Astrocyte of the hippocampus (primary cell): ENCODE measurements at regions not wholly inside any gene's neighbourhood (a gene's known extent, or its start where the extent isn't known, plus 50 kb on each side); places are given as distances from the start of the nearest gene placed in this dataset.

Experiments
- DNase-seq: peaks from one replicate; pipeline ENCODE4 v3.0.0; 2011; ENCODE audit warnings: low read depth, low spot score

DNA sequence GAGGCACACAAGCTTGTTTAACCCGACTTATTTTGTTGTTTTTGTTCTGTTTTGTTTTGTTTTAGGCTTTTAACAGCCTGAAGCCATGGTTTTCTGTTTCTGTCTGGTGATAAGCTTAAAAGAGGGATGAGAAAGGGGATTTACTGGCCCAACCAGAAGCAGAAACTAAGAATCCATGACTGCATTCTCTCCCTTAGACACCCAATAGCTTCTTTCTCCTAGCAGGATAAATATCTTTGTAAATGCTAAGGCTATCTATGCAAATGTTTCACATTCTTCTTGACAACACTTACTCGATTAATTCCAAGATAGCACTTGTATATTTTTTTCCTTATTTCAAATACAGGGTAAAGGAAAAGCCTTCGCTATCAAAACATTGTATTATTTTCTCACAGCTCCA lies 53.7 kb upstream of the SMAD1 start:
- no peak for DNase-seq

DNA sequence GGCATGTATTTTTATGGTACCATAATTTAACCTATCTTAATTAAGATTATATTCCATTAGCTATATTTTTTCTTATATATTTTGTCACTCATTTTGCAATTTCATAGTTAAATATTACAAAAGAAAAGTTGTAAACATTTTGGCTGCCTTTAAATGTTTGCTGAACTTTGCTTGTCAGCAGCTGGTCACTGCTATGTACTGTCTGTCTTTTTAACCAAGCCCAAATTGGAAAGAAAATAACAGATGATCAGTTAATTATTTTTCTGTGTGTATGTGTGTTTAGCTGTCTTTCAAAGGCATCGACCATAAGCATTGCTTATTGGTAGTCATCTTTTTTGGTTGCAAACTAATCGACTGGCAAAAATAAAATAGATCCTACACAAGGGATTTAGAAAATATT lies 54.4 kb upstream of the SMAD1 start:
- DNase-seq = no peak

DNA sequence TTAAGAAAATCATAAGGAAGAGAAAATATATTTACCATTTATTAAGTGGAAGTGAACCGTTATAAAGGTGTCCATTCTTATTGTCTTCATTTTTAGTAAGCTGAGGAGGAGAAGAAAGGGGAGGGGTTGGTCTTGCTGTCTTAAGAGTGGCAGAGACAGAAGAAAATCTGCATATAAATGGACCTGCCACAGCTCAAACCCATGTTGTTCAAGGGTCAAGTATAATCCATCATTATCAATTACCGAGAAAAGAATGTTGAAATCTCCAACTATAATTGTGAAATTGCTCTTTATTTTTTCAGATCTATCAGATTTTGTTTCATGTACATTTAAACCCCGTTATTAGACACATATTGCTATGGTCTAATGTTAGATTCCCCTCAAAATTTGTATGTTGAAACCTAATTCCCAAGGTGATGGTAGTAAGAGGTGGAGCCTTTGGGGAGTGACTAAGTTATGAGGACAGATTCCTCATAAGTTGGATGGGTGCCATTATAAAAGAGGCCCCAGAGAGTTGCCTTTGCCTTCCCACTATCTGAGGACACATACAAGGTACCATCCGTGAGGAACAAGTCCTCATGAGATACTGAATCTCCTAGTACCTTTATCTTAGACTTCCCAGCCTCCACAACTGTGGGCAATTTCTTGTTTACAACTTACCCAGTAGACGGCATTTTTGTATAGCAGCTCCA lies 58.5 kb upstream of the SMAD1 start:
- no peak for DNase-seq

DNA sequence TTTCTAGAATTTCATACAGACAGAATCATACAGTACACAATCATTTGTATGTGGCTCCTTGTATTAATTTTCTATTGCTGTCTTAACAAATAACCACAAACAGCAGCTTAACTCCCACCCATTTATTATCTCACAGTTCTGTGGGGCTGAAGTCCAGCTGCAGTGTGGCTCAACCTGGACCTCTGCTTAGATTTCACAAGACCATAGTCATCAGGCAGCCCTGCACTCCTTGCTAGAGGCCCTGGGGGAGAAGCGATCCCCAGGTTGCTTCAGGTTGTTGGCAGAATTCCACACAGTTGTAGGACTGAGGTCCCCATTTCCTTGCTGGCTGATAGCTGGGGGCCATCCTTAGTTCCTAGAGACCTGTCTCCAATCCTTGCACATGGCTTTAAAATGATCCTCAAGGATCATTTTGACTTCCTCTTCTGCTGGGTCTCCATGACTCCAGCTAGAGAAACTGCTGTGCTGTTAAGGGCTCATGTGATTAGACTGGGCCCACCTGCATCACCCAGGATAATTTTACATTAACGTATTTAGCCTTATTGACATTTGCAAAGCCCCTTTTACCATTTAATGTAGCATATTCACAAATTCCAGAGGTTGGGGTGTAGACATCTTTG lies 60.9 kb upstream of the SMAD1 start:
- DNase-seq = no peak

DNA sequence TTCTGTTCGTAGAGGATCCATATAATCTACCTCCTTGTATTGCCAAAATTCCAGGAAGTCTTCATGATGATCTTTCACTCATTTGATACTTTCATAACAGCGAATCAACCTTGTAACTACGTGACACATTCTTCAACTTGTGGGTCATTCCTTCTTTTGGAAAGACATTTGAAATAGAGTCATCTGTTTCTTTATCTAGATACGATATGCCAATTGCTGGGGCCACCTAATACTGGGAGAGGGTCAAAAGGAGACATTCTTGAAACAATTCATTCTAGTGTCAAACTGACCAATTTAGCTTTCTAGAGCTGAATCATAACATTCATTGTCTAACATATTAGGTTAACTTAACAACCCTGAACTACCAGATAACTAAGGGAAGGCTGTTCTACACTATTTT lies 62.9 kb upstream of the SMAD1 start:
- no peak for DNase-seq

DNA sequence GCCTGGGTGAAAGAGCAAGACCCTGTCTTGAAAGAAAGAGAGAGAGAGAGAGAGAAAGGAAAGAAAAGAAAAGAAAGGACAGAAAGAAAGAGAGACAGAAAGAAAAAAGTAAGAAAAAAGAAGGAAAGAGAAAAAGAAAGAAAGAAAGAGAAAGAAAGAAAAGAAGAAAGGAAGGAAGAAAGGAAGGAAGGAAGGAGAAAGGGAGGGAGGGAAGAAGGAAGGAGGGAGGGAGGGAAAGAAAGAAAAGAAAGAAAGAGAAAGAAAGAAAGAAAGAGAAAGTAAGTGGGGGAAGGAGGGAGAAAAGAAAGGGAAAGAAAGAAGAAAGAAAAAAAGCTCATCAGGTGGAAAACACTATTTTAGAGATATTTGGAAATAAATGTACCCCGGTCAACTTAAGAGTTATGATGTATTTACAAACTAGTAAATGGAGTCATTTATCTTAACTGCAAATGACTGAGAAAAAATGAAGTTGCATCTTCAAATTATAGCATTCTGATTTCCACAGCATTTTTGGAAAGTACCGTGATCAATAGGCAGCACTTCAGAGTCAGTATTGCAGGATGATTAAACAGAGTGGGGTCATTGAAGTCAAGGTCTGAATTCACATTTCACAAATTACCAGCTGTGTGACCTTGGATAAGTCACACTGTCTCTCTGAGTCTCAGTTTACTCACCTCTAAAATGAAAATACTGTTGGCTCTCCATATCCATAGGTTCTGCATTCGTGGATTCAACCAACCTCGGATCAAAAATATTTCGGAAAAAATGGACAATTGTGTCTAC lies 64.1 kb upstream of the SMAD1 start:
- DNase-seq = no peak

DNA sequence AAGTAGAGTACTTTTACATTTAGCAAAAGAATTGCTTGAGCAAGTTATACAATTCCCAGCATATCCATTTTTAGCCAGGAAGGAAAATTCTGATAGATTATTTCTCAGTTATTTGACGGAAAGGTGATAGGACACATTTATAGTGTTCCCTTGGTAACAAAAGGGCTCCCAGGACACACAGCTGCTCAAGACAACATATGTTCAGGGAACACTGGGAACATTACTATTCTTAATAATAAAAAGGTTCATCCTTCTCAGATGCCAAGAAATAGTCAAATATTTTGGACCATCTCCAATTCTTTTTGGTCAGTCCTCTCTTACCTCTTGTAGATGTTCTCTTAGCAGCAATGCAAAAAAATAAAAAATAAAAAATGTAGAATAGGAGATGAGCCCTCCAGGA lies 66.8 kb upstream of the SMAD1 start:
- no peak for DNase-seq

DNA sequence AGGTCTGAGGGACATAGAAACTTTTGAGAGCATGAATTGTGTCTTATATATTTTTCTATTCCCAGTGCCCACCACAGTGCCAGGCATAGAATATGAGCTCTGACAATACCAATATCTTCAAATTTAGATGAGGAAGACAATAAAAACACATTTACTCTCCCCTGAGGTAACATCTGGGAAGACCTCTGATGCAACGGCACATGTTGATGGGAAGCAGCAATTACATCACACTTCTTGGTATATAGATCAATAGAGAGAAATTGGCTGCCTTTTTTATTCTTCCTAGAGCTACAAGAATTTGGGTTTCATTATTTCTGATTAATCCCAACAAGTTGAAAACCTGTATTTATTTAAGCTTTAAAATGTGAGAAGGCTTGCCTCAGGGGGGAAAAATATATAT lies 67.4 kb upstream of the SMAD1 start:
- no peak for DNase-seq

DNA sequence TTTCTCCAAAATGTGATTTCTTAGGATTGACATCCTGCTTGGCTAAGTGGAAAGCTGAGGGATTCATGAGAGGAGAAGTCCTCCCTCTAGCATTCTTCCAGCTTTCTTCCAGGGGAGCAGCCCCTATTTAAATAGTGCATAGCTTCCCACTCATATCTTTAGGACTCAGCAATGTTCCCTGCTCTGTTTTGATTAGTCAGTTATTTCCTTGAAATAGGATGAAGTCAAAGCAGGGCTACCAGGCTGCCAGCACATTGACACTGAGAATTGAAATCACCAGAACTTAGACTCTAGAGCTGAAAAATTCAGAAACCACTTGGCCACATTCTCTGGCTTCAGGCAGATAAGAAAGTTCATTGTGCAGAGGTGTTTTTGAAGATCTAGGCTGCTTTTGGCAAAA lies 74.7 kb upstream of the SMAD1 start:
- DNase-seq = peak; percentile 30

DNA sequence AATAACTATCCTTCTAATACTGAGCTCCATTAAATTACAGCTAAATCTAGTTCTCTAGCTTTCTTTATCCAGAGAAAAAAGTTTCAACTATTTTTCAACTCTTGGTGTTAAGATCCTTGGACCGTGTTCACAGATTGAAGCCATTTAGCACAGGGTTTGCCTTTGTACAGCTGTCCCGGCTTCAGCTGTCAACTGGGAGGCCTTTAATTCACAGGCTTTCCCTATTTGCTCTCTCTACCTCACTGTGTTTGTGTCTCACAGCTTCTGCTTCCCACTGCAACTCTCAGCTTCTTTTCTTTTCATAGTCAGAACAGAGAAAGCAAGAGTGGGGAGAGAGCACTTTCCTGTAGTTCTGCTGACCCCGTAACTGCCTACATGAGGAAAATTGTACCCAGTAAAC lies 76.9 kb upstream of the SMAD1 start:
- DNase-seq = no peak

DNA sequence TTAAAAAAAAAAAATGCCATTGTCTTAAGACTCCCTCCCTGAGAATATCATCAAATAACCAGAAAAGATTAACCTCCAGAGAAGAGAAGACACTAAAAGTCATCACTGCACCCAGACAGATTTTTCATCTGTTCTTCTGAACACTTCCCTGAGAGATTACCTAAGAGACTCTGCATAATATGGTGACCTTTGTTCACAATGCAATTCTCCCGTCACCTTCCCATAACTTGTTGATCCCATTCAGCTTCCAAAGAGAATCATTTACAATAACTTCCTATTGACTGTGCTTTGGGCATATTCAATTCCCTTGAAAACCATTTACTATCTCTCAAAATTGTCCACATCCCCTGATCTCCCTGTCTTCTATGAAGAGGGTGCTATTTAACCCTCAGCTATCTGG lies 85.1 kb upstream of the SMAD1 start:
- no peak for DNase-seq

DNA sequence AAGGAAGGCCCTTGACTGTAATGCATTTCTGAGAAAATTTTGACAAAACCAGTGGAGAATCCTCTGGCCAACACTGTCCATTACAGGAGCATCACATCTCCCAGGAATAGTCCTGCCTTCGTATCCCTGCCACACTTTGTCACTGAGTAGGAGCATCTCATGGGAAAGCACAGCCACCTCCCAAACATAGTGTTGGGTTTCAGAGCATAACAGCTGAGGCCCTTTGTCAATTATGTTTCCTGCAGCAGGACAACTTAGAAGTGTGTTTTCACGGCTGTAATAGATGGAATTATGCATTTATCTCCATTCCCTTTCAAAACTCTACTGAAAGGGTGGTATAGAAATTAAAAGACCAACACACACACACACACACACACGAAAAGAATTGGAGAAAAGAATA lies 91.1 kb upstream of the SMAD1 start:
- no peak for DNase-seq

DNA sequence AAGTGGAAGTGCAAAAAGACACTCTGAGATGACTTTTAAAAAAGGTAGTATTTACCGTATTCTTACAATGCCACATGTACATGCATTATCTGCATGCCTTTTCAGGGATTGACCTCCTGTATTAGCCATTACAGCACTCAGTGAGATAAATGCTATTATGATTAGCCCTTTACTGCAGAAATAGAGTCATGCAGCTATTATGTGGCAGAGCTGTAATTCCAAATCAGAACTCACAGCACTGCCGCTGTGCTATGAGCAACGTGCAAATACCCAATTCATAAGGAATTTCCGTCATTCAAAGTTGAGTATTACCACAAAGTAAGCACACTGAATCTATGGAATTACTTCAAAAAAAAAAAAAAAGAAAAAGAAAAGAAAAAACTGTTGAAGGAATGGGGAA lies 92.1 kb upstream of the SMAD1 start:
- no peak for DNase-seq

DNA sequence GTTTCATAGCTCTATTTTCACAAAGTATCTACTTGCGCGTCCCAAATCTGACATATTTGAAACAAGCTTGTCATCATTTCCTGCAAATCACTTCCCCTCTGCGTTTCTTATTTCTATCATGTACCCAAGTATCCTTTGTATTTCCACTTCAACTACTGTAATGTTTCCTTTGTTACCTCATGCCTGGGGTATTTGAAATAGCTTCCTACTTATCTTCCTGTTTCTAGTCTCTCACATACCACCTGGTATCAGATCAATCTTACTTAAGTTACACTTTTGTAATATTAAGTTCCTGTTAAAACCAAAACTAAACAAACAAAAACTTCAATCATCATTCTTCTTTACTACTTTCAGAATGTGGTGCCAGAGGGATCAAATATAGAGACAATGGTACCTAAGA lies 93.6 kb upstream of the SMAD1 start:
- peak; percentile 8 for DNase-seq

DNA sequence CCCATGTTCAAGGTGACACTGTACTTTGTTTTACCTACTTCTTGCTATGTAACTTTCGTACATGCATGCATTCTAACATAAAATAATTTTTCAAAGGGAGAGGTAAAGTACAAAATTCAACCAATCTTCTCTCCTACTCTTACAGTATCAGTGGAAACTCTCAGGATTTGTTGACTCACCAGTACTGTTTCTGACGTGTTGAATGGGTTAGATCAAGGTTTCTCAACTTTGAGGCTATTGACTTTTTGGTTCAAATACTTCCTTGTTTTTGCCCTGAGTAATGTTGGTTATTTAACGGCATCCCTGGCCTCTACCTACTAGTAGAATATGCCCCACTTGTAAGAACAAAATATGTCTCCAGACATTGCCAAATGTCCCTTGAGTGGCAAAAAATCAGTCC lies 94.6 kb upstream of the SMAD1 start:
- DNase-seq = no peak

DNA sequence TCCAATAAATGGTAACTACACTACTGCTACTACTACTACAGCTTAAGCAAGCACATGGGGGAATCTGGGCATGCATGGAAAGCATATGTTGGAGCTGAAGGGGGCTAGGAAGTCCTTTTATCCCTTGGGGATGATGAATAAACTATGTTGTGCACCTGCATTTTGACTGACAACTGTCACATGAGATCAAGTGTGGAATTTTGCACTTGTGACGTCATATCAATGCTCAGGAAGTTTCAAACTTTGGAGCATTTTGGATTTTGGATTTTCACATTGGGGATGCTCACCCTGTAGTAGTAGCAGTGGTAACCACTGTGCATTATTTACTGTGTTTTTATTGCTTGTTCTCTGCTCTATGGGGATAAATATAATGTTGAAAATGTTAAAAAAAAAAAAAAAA lies 100.5 kb upstream of the SMAD1 start:
- DNase-seq = no peak

DNA sequence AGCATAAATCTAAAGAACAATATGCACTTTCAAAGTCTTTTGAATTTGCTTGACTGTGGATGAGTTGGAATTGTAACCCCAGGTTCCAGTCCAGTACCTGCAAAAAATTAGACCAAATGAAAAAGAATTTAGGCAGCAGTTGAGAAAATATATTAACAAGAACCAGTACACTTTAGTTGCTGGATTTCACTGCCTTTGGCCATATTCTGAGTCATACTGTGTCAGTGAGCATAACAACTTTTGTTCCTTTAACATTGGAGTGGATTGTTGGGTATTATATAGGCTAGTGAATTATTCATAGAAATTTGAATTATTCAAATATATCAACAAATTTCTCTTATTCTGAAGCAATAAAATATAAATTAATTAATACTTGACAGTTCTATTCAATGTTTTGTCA lies 101.5 kb upstream of the SMAD1 start:
- DNase-seq = no peak

DNA sequence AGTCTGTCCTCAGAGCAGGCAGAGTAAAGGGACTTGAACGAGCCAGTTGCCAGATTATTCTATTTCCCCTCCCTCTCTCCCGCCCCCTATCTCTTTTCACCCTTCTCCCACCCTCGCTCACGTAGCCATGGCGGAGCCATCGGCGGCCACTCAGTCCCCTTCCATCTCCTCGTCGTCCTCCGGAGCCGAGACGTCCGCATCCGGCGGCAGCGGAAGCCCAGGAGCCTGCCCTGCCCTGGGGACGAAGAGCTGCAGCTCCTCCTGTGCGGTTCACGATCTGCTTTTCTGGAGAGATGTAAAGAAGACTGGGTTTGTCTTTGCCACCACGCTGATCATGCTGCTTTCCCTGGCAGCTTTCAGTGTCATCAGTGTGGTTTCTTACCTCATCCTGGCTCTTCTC lies 106.2 kb upstream of the SMAD1 start:
- no peak for DNase-seq

DNA sequence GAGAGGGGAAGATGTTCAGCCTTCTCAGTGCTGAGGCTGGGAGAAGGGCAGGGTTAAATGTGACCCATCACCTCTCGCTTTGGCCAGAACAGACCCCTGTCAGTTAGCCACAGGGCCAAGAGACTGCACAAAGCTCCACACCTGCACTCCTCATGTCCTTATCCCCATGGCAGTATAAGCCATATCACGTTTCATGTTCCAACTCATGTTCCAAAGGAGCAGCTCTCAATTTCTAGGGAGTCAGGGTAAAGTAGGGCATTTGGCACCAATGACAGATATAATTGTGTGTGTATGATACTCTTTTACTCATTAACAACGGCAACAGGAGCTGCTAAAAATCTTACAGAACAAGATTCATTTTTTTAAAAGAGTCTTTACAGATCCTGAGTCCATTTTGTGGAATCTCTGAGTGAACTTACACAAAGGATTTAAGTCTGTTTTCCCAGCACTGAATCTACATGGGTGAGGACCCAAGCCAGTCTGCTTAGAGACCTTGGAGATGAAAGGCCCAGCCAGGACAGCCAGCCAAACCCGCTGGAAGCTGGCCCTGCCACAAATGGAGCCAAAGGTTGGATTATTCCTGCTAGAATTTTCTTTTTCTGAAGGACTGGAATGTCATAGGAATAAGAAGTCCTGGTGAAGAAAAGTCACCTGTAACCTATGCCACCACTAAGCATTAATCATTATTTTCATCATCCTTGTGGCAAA lies 129.1 kb upstream of the SMAD1 start:
- peak; percentile 63 for DNase-seq

DNA sequence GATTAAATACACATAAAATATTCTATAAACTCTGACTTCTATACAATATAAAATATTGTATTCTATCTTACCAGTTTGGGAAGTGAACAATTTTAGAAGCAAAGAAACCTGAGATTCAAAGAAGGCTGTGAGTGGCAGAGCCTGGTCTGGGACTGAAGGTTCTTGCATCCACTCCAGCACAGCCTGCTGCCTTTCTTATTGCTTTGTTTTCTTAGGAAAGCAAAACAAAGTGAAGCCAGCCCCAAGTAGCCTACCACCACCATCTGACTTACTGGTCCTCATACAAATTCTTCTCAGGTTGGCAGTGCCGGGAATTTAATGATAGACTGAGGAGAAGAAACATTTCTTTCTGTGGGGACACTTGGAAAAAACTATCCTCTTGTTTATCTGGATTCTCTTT lies 129.7 kb upstream of the SMAD1 start:
- DNase-seq = peak; percentile 11

DNA sequence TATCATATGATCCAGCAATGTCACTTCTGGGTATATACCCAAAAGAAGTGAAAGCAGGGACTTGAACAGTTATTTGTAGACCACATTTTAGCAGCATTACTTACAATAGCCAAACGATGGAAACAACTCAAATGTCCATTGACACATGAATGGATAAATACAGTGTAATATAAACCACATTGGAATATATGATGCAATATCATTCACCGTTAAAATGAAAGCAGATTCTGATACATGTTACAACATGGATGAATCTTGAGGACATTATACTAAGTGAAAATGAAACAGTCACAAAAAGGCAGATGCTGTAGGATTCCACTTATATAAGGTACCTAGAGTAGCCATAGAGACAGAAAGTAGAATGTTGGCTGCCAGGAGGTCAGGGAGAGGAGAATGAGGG lies 130.5 kb upstream of the SMAD1 start:
- DNase-seq = no peak

DNA sequence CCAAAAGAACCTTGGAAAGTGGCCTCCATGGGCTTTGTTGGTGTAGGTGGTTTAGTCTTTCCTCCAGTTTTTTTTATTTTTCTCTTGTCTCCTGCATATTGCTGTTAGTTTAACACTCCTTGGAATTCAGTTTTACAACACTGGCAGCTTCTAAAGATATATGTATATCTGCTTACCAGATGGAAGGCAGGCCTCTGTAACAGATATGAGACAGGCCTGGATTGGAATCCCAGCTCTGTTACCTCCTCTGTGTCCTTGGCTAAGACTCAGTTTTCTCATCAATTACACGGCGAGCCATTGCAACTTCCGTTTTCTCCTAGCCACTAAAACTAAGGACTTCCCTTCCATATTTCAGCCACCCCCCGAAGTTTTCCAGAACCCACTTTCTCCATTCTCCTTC lies 133.4 kb upstream of the SMAD1 start:
- no peak for DNase-seq

DNA sequence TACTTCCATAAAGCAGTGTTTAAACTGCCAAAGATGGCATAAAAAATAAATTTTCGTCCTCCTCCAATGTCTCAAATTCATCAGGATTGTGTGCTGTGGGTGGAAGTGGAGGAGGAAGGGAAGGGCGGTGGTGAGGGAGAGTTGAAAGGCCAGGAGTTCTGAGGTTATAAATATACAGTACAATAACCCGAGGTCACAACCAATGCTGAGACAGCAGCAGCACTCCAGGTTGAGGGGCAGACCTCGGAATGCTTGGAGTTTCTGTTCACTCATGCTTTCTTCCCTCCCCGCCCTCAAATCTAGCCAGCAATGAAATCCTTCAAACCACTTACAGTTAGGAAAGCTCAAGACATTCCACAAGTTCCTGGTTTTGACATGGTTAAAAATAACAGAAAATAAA lies 134.0 kb upstream of the SMAD1 start:
- peak; percentile 86 for DNase-seq
